ENCODE measurements at regions not wholly inside any gene's neighbourhood (a gene's known extent, or its start where the extent isn't known, plus 50 kb on each side); places are given as distances from the start of the nearest gene placed in this dataset.
A peak's percentile ranks its signal among the peaks of the same experiment; 100 is the strongest.

DNA sequence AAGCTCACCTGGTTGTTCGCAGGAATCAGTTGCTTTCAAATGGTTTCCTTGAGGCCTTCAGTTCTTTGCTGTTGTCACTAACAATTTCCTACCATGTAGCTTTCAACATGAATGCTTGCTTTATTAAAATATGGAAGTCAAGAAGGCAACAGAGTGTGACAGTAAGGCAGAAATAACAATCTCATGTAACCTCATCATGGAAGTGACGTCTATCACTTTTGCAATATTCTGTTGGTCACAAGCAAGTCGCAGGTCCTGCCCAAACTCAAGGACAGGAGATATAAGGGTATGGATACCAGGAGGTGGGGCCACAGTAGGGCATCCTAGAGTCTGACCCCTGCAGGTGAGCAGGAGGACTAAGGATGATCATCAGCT lies 296.8 kb upstream of the ZP4 start:
- ChIA-PET CTCF (ENCODE audit: low intra/inter-chr PET ratio) (no interaction called here), POLR2A (interaction anchor here (0.6 kb wide), 1 partner anchor 499 kb away, joined by 3 read pairs; no protein-coding TSS in a partner anchor)
- no peaks in the 10 kb centered on the region for H3K79me2 ChIP-seq (ENCODE audit: control insufficient read depth, insufficient read depth, low read length)
- in situ Hi-C loops (cut with MboI) (no loop called here), intact Hi-C loops (cut with micrococcal nuclease) (no loop called here)
- FAIRE-seq (no peak), ATAC-seq (no peak), DNase-seq (ENCODE audit: extremely low read depth in 1 of 4, low spot score in 3 of 4) (no peak)
- no peaks in the 10 kb centered on the region for H3K4me1 ChIP-seq (replicated peaks in 1 of 2; ENCODE audit: control insufficient read depth in 2 of 2, insufficient read depth in 2 of 2, low read length in 2 of 2)
- TF ChIP-seq SOX6 (IDR thresholded peaks at IDR 0.05), result no peak
- H3K4me2 ChIP-seq (ENCODE audit: insufficient read depth, low read length), result no peak overlapping the region
- peaks cover 3% of the 10 kb centered on the region; the same call in 1 of the 2 replicates for H3K9me3 ChIP-seq (replicated peaks; ENCODE audit: control insufficient read depth, insufficient read depth, low read depth, low read length)
- BruUV-seq (replicated peaks), result no TSS peak
- H4K20me1 ChIP-seq (replicated peaks; ENCODE audit: control insufficient read depth, insufficient read depth, low read length), result no peaks in the 10 kb centered on the region
- WGBS (ENCODE audit: insufficient coverage, low coverage, missing lambda C conversion rate), result 0% methylated on average over 3 of the region's 3 CpGs
- no peak overlapping the region for H2AFZ ChIP-seq (ENCODE audit: low read depth, low read length)
- no peaks in the 10 kb centered on the region for H3K27me3 ChIP-seq (ENCODE audit: control insufficient read depth in 2 of 2, insufficient read depth in 2 of 2, low read length in 2 of 2)
- H3K9ac ChIP-seq (ENCODE audit: insufficient read depth in 1 of 2, low read depth in 2 of 2, low read length in 2 of 2), result no peak overlapping the region
- H3K9me1 ChIP-seq (ENCODE audit: control insufficient read depth, insufficient read depth, low read length), result no peaks in the 10 kb centered on the region
- H3K27ac ChIP-seq (ENCODE audit: extremely low read depth, low read depth, low read length), result no peak overlapping the region
- no peaks in the 10 kb centered on the region for H3K36me3 ChIP-seq (ENCODE audit: control insufficient read depth, insufficient read depth, low read length)
- H3K4me3 ChIP-seq, result no peak overlapping the region

DNA sequence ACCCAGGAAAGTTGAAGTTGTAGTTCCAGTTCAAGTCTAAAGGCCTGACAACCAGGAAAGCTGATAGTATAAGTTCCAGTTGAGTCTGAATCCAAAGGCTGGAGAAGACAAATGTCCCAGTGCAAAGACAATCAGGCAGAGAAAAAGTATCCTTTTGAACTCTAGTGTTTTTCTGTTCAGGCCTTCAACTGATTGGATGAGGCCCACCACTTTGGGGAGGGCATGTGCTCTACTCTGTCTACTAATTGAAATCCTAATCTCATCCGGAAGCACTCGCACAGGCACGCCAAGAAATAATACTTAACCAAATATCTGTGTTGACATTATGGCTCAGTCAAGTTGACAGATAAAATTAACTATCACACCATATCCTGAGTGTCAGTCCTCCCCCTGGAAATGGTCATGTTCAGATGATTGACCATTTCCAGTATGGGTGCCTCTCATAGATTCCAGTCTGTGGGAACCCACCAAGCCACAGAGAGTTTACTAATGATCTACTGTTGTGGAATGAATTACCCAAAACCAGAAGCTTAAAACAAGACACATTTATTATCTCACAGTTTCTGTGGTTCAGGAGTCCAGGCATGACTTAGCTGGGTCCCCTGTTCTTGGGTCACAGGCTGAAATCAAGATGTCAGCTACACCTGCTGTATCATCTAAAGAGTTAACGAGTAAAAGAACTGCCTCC lies 296.3 kb upstream of the ZP4 start:
- H4K20me1 ChIP-seq (replicated peaks; ENCODE audit: control insufficient read depth, insufficient read depth, low read length), result no peaks in the 10 kb centered on the region
- in situ Hi-C loops (cut with MboI) (no loop called here), intact Hi-C loops (cut with micrococcal nuclease) (no loop called here)
- H3K9me1 ChIP-seq (ENCODE audit: control insufficient read depth, insufficient read depth, low read length), result no peaks in the 10 kb centered on the region
- H3K4me3 ChIP-seq, result no peak overlapping the region
- no peak for ATAC-seq
- no peak for DNase-seq (ENCODE audit: extremely low read depth in 1 of 4, low spot score in 3 of 4)
- H3K4me1 ChIP-seq (replicated peaks in 1 of 2; ENCODE audit: control insufficient read depth in 2 of 2, insufficient read depth in 2 of 2, low read length in 2 of 2), result no peaks in the 10 kb centered on the region
- whole genome bisulfite sequencing (ENCODE audit: insufficient coverage, low coverage, missing lambda C conversion rate), result 0% methylated on average over 4 of the region's 4 CpGs
- FAIRE-seq, result no peak
- H3K36me3 ChIP-seq (ENCODE audit: control insufficient read depth, insufficient read depth, low read length), result no peaks in the 10 kb centered on the region
- H3K9me3 ChIP-seq (replicated peaks; ENCODE audit: control insufficient read depth, insufficient read depth, low read depth, low read length), result peaks cover 3% of the 10 kb centered on the region; the same call in 1 of the 2 replicates
- POLR2A ChIA-PET, result no interaction called here
- H2AFZ ChIP-seq (ENCODE audit: low read depth, low read length), result no peak overlapping the region
- TF ChIP-seq ZNF134 (CRISPR knock-in tag; conservative IDR thresholded peaks at IDR 0.05) (peak; percentile 90), POLR2A (conservative IDR thresholded peaks at IDR 0.05) (no peak), RBM25 (IDR thresholded peaks at IDR 0.05; ENCODE audit: low read depth, low read length, severe bottlenecking) (peak; percentile 14), ZNF146 (CRISPR knock-in tag; IDR thresholded peaks at IDR 0.05; ENCODE audit: unreplicated experiment) (no peak)
- H3K27me3 ChIP-seq (ENCODE audit: control insufficient read depth in 2 of 2, insufficient read depth in 2 of 2, low read length in 2 of 2), result no peaks in the 10 kb centered on the region
- no peaks in the 10 kb centered on the region for H3K79me2 ChIP-seq (ENCODE audit: control insufficient read depth, insufficient read depth, low read length)
- no peak overlapping the region for H3K4me2 ChIP-seq (ENCODE audit: insufficient read depth, low read length)
- H3K27ac ChIP-seq (ENCODE audit: extremely low read depth, low read depth, low read length), result no peak overlapping the region
- CTCF ChIA-PET (ENCODE audit: low intra/inter-chr PET ratio), result no interaction called here
- no TSS peak for BruUV-seq (replicated peaks)
- H3K9ac ChIP-seq (ENCODE audit: insufficient read depth in 1 of 2, low read depth in 2 of 2, low read length in 2 of 2), result no peak overlapping the region

Data from K562 (cell line).